HL-60 (cell line): ENCODE measurements at regions not wholly inside any gene's neighbourhood (a gene's known extent, or its start where the extent isn't known, plus 50 kb on each side); places are given as distances from the start of the nearest gene placed in this dataset.

Experiments used
- DNase-seq, 2 experiments: peaks; one replicate each; pipeline ENCODE4 v3.0.0-alpha.2; 2010 to 2020; ENCODE audit warnings: low read depth in 1 of 2, low spot score in 1 of 2
- H3K27ac ChIP-seq: fragments of 250-450 bp; sonication (Bioruptor Pico); replicated peaks from 2 replicates; pipeline ENCODE4 v1.5.1; 2020; ENCODE audit warnings: mild to moderate bottlenecking, moderate library complexity
- H3K27me3 ChIP-seq: fragments of 250-450 bp; sonication (Bioruptor Pico); 2 replicates; pipeline ENCODE4 v1.5.1; 2021; ENCODE audit warnings: mild to moderate bottlenecking, moderate library complexity; ENCODE audit not compliant: insufficient read depth, poor library complexity, severe bottlenecking
- H3K4me3 ChIP-seq: replicated peaks from 2 replicates; pipeline ENCODE4 v1.5.1; 2011; ENCODE audit warnings: mild to moderate bottlenecking, control low read depth, low read length; ENCODE audit not compliant: insufficient read depth
- CTCF ChIP-seq: IDR thresholded peaks from one replicate; pipeline ENCODE4 v1.5.1; 2011; ENCODE audit warnings: low read length, control low read depth, inconsistent platforms; ENCODE audit not compliant: insufficient read depth
- GABPA ChIP-seq: IDR thresholded peaks from 2 replicates; pipeline ENCODE4 v1.6.1; 2012; ENCODE audit warnings: low read depth
- POLR2AphosphoS5 ChIP-seq: IDR thresholded peaks from 2 replicates; pipeline ENCODE4 v1.6.1; 2012; ENCODE audit warnings: low read depth
- REST ChIP-seq: IDR thresholded peaks from 2 replicates; pipeline ENCODE4 v1.6.1; 2012; ENCODE audit warnings: low read depth; ENCODE audit not compliant: insufficient replicate concordance
- SPI1 ChIP-seq: IDR thresholded peaks from 2 replicates; pipeline ENCODE4 v1.6.1; 2012; ENCODE audit warnings: low read depth, mild to moderate bottlenecking, borderline replicate concordance

DNA sequence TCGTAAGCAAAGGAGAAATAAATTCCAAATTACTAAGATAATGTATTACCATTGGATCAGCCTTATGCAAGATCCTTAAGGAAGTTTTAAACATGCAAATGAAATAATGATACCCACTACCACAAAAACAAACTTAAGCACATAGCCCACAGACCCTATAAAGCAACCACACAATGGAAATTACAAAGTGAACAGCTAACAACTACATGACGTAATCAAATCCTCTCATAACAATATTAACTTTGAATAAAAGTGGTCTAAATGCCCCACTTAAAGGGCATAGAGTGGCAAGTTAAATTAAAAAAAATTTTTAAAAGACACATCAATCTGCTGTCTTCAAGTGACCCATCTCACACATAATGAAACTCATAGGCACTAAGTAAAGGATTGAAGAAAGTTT is 397.3 kb upstream of the SEMA3A start:
- Histone ChIP-seq H3K27ac (no peak overlapping the region), H3K4me3 (no peak overlapping the region), H3K27me3 (no peaks in the 10 kb centered on the region)
- DNase-seq = no peak
- TF ChIP-seq CTCF (no peak), POLR2AphosphoS5 (no peak), GABPA (no peak), REST (no peak), SPI1 (no peak)

DNA sequence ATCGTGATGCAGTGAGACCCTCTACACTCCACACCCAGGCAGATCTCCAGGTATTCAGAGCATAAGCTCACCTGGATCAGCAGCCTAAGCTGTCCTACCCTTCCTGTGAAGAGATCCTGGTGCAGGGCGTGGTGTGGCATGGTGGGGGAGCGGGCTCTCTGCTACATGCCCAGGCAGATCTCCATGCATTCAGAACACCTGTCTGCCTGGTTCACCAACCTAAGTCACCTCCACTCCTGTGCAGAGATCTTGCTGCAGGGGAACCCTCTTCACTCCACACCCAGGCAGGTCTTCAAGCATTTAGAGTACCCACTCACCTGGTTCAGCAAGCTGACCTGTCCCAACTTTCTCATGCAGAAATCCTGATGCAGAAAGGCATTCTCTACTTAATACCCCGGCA is 394.4 kb upstream of the SEMA3A start:
- no peak overlapping the region for H3K27ac ChIP-seq
- no peak overlapping the region for H3K4me3 ChIP-seq
- no peaks in the 10 kb centered on the region for H3K27me3 ChIP-seq
- TF ChIP-seq REST (no peak), SPI1 (no peak), CTCF (no peak), POLR2AphosphoS5 (no peak), GABPA (no peak)
- DNase-seq = no peak

DNA sequence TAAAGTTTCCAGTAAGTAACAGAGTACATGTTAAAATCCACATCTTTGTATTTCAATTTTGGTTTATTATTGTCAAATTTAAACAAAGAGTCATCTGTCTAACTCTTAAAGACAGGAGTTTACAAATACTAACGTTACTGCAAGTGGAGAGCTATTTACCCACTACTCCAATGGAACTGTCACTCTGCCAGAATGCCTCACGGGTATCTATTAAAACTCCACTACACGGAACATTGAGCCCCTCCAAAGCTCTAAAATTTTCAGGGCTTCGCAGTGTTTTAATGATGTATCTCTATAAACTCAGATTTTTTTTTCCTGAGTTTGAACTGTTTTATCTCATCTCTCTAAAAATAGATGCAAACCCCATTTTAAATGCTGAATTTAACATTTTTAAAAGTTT is 388.7 kb upstream of the SEMA3A start:
- Histone ChIP-seq H3K27ac (no peak overlapping the region), H3K27me3 (no peaks in the 10 kb centered on the region), H3K4me3 (no peak overlapping the region)
- no peak for TF ChIP-seq REST
- no peak for TF ChIP-seq GABPA
- TF ChIP-seq POLR2AphosphoS5 = no peak
- no peak for TF ChIP-seq SPI1
- no peak for TF ChIP-seq CTCF
- DNase-seq = no peak
